HG02885 (cell line): ENCODE measurements at regions not wholly inside any gene's neighbourhood (a gene's known extent, or its start where the extent isn't known, plus 50 kb on each side); places are given as distances from the start of the nearest gene placed in this dataset.
"Not testable (repeated sequence)": the region's sequence is repeated elsewhere in the genome, so short reads cannot be mapped to it uniquely, and the experiment has no call there.

Experiments used
- ATAC-seq: cut with Tn5 transposase; IDR thresholded peaks from one replicate; pipeline ENCODE4 v1.9.1; 2021; ENCODE audit warnings: mild to moderate bottlenecking; ENCODE audit not compliant: unreplicated experiment, poor library complexity

GRCh38 chr2:36238106-36238505 lies 117.5 kb upstream of the CRIM1 start:
- ATAC-seq: no peak

GRCh38 chr2:36235882-36236281 lies 119.7 kb upstream of the CRIM1 start:
- no peak for ATAC-seq

- no peak for ATAC-seq
Measured at GRCh38 chr2:36235426-36235825, 120.2 kb upstream of the CRIM1 start.

- no peak for ATAC-seq
Measured at GRCh38 chr2:36223259-36223658, 132.3 kb upstream of the CRIM1 start.

- ATAC-seq: no peak
Measured at GRCh38 chr2:36222485-36222884, 133.1 kb upstream of the CRIM1 start.

- ATAC-seq: no peak
Measured at GRCh38 chr2:36214691-36215090, 140.9 kb upstream of the CRIM1 start.

GRCh38 chr2:36203366-36203765 lies 152.2 kb upstream of the CRIM1 start:
- no peak for ATAC-seq

- ATAC-seq: no peak
Measured at GRCh38 chr2:36197181-36197971, 158.2 kb upstream of the CRIM1 start.

GRCh38 chr2:36193680-36194079 lies 161.9 kb upstream of the CRIM1 start:
- no peak for ATAC-seq

- no peak for ATAC-seq
Measured at GRCh38 chr2:36192983-36193382, 162.6 kb upstream of the CRIM1 start.

GRCh38 chr2:36190097-36190496 lies 165.5 kb upstream of the CRIM1 start:
- no peak for ATAC-seq

GRCh38 chr2:36185624-36186023 lies 170.0 kb upstream of the CRIM1 start:
- no peak for ATAC-seq

GRCh38 chr2:36184848-36185247 lies 170.7 kb upstream of the CRIM1 start:
- no peak for ATAC-seq

- ATAC-seq: not testable (repeated sequence)
Measured at GRCh38 chr2:36180789-36181482, 174.6 kb upstream of the CRIM1 start.

GRCh38 chr2:36180293-36180692 lies 175.3 kb upstream of the CRIM1 start:
- ATAC-seq: not testable (repeated sequence)

- not testable (repeated sequence) for ATAC-seq
Measured at GRCh38 chr2:36179668-36180269, 175.8 kb upstream of the CRIM1 start.

GRCh38 chr2:36178384-36178783 lies 177.2 kb upstream of the CRIM1 start:
- ATAC-seq: no peak

- no peak for ATAC-seq
Measured at GRCh38 chr2:36177282-36177681, 178.3 kb upstream of the CRIM1 start.

GRCh38 chr2:36174920-36175319 lies 180.7 kb upstream of the CRIM1 start:
- ATAC-seq: no peak

GRCh38 chr2:36173760-36174404 lies 181.7 kb upstream of the CRIM1 start:
- no peak for ATAC-seq

- no peak for ATAC-seq
Measured at GRCh38 chr2:36172824-36173223, 182.8 kb upstream of the CRIM1 start.
